Aorta (tissue), 5 donors: ENCODE measurements at regions not wholly inside any gene's neighbourhood (a gene's known extent, or its start where the extent isn't known, plus 50 kb on each side); places are given as distances from the start of the nearest gene placed in this dataset.

ENCODE experiments used
- ATAC-seq: fragments of 200-7000 bp; cut with Tn5 transposase; one replicate; pipeline ENCODE4 v1.9.1; 2022; ENCODE audit warnings: moderate library complexity; ENCODE audit not compliant: low FRiP score
- DNase-seq, 2 donors: peaks; one replicate each; pipeline ENCODE4 v3.0.0-alpha.2; 2020
- H3K27ac ChIP-seq, 2 donors: one replicate each; pipeline ENCODE4 v1.5.1; 2013; ENCODE audit warnings: low read length in 2 of 2, mild to moderate bottlenecking in 2 of 2, moderate library complexity in 2 of 2, control low read depth in 1 of 2, inconsistent platforms in 1 of 2, low read depth in 1 of 2
- H3K27me3 ChIP-seq, 2 donors: one replicate each; pipeline ENCODE4 v1.6.1; 2013; ENCODE audit warnings: control low read depth in 1 of 2, low read length in 1 of 2, mild to moderate bottlenecking in 1 of 2, moderate library complexity in 1 of 2; ENCODE audit not compliant: insufficient read depth in 2 of 2, control insufficient read depth in 1 of 2
- H3K36me3 ChIP-seq, 2 donors: one replicate each; pipeline ENCODE4 v1.6.1; 2013; ENCODE audit warnings: control low read depth in 1 of 2, low read length in 1 of 2, mild to moderate bottlenecking in 1 of 2; ENCODE audit not compliant: insufficient read depth in 2 of 2, control insufficient read depth in 1 of 2
- H3K4me1 ChIP-seq, 2 donors: one replicate each; pipeline ENCODE4 v1.6.1; 2013; ENCODE audit warnings: low read length in 2 of 2, control low read depth in 1 of 2, mild to moderate bottlenecking in 1 of 2, moderate library complexity in 1 of 2; ENCODE audit not compliant: insufficient read depth in 2 of 2, control insufficient read depth in 1 of 2
- H3K4me3 ChIP-seq, 2 donors: one replicate each; pipeline ENCODE4 v1.5.1; 2013; ENCODE audit warnings: low read length in 2 of 2, control low read depth in 1 of 2, mild to moderate bottlenecking in 1 of 2
- H3K9me3 ChIP-seq: one replicate; pipeline ENCODE4 v1.6.1; 2013; ENCODE audit warnings: mild to moderate bottlenecking, low read length; ENCODE audit not compliant: control insufficient read depth
- WGBS, 2 donors: extraction: QIAGEN DNeasy Blood & Tissue Kit; methylation state at CpG; one replicate each; pipeline ENCODE4 v1.1.7; 2013; 5-methylcytosine and 5-hydroxymethylcytosine counted together
- intact Hi-C, 2 donors: fragments of 100-400 bp; cut with DNase I; formaldehyde crosslinking; loops; one replicate each; pipeline versions ENCODE4 v1.14.2 to v1.15.0; 2022
- donor health status: healthy with polysubstance abuse.
- donor health status: Bipolar disorder and iron deficiency.
- donor health status: DM: no; HTN: no; CAD: no.
- donor health status: DM: no; HTN: no; CAD: no.
- donor health status: DM: yes; HTN: yes; CAD: no.

DNA sequence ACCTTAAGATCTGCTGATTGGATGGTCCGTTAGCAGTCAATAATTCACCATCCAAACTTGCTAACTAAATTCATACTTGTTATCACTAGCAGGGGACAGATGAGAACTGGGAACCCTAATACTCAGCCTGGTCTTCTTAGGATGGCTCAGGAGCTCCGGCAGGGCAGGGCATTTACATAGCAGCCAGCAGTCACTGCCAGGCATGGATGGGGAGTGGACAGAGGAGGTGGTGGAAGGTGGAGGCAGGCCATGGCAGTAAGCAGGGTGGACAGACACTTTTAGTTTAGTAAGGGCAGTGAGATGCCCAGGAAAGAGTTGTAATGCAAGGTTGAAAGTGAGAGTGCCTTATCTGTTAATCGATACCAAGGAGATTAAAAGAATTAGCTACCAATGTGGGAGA is 392.2 kb upstream of the CHST9 start:
- H3K36me3 ChIP-seq = no peaks in the 10 kb centered on the region
- intact Hi-C loops = no loop called here
- no peak for ATAC-seq
- H3K27me3 ChIP-seq = no peaks in the 10 kb centered on the region
- H3K4me3 ChIP-seq = no peak overlapping the region
- no peak overlapping the region for H3K27ac ChIP-seq
- peaks cover 3% of the 10 kb centered on the region for H3K9me3 ChIP-seq
- 58 to 65% methylated on average over 3 of the region's 3 CpGs for WGBS, 2 donors
- no peak for DNase-seq
- H3K4me1 ChIP-seq = no peaks in the 10 kb centered on the region

DNA sequence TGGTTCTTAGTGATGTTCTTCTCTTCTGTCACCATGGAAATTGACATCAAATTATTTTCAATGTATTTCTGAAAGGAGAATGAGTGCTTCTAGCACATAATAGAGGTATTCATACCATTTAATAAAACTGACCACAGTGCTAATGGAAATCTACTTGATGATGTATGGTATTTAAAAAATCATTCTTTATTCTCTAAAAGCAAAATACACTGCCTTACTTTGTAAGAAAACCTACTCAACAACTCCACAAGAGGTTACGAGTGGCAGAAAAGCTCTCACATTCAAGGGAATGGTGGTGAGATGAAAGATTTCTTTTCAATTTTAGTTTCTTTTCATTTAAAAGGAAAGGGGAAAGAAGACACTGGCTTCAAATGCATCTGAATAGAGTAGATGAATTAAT is 382.3 kb upstream of the CHST9 start:
- H3K27me3 ChIP-seq = no peaks in the 10 kb centered on the region
- no peak overlapping the region for H3K27ac ChIP-seq
- 59 to 68% methylated on average over 1 of the region's 1 CpG for WGBS, 2 donors
- ATAC-seq = no peak
- no peak overlapping the region for H3K4me3 ChIP-seq
- intact Hi-C loops = no loop called here
- H3K4me1 ChIP-seq = no peaks in the 10 kb centered on the region
- no peaks in the 10 kb centered on the region for H3K36me3 ChIP-seq
- no peak for DNase-seq
- H3K9me3 ChIP-seq = peaks cover 2% of the 10 kb centered on the region

DNA sequence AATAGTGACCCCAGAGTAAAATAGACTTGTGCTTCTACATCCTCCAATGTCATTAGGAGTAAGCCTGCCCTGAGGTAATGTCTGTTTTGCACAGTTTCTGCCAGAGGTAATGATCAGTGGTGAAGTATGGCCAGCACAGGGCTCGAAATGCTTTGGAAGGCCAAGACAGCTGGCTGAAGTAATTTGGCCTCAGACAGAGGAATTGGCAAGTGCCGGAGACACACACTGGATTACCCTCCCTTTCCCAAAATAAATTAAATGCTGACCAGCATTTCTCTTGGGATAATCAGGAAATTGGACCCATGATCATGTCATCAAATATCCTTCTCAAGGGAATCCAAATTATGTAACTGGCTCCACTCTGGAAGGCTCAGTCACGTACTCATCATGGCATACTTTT is 379.0 kb upstream of the CHST9 start:
- 41 to 44% methylated on average over 3 of the region's 3 CpGs for WGBS, 2 donors
- H3K27ac ChIP-seq = no peak overlapping the region
- H3K27me3 ChIP-seq = no peaks in the 10 kb centered on the region
- no peaks in the 10 kb centered on the region for H3K36me3 ChIP-seq
- intact Hi-C loops = no loop called here
- H3K4me1 ChIP-seq = no peaks in the 10 kb centered on the region
- H3K9me3 ChIP-seq = no peaks in the 10 kb centered on the region
- ATAC-seq (no peak), DNase-seq (no peak)
- no peak overlapping the region for H3K4me3 ChIP-seq

DNA sequence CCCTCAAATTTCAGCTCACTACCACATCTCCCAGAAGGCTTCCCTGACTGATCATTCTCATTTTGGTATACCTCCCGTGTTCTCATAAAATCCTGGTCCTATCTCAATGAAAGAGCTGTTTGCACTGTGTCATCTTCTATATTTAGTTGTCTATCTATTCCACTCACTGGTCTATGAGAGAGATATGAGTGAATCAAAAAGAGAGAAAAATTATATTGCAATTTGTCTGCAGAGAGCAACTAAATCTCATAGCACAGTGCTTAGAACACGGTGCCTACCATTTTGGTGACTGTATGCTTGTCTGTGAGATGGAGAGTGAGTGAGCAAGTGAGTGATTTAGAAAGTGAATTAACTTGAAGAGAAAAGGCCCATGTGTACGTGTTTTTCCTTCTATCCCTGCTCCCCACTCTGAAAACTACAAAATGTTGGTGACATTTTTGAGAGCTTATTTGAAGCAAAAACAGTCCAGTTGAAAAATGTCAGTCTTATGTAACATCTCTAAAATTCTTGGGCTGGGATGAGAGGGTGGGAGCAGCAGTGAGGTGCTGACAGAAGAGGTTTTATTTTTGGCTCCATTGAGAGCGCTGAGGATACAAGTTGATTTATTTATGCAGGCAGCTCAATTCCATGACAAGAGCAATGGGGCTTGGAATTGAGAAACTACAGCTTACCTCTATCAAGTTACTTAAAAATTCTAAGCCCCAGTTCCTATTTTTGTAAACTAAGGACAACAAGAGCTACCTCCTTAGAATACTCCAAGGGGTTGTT is 373.5 kb upstream of the CHST9 start:
- 24 to 38% methylated on average over 4 of the region's 4 CpGs for WGBS, 2 donors

DNA sequence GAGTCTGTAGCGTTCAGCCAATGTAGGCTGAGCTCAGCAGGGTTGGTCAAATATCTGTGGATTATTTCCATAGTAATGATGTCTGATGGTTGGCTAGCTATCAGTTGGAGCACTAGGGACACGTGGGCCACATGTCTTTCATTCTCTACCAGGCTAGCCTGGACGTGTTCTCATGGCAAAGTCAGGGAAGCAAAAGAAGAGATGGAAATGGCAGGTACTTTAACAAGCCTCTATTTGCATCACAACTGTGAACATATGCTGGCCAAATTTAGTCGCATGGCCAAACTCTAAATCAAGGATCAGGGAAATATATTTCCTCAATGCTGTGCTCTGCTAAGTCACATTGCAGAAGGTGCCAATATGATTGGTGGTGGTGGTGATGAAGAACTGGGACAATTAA is 371.6 kb upstream of the CHST9 start:
- DNase-seq (no peak), ATAC-seq (no peak)
- peaks cover 2% of the 10 kb centered on the region for H3K9me3 ChIP-seq
- H3K36me3 ChIP-seq = no peaks in the 10 kb centered on the region
- H3K4me1 ChIP-seq = no peaks in the 10 kb centered on the region
- no peaks in the 10 kb centered on the region for H3K27me3 ChIP-seq
- intact Hi-C loops = no loop called here
- H3K4me3 ChIP-seq = no peak overlapping the region
- H3K27ac ChIP-seq = no peak overlapping the region
- 70 to 76% methylated on average over 4 of the region's 4 CpGs for WGBS, 2 donors

More for the DNA sequence above, 373.5 kb upstream of the CHST9 start:
- Histone ChIP-seq H3K36me3 (no peaks in the 10 kb centered on the region), H3K9me3 (peaks cover 2% of the 10 kb centered on the region), H3K4me3 (no peak overlapping the region), H3K27me3 (no peaks in the 10 kb centered on the region), H3K4me1 (no peaks in the 10 kb centered on the region), H3K27ac (no peak overlapping the region)
- ATAC-seq (no peak), DNase-seq (no peak)
- intact Hi-C loops = no loop called here

DNA sequence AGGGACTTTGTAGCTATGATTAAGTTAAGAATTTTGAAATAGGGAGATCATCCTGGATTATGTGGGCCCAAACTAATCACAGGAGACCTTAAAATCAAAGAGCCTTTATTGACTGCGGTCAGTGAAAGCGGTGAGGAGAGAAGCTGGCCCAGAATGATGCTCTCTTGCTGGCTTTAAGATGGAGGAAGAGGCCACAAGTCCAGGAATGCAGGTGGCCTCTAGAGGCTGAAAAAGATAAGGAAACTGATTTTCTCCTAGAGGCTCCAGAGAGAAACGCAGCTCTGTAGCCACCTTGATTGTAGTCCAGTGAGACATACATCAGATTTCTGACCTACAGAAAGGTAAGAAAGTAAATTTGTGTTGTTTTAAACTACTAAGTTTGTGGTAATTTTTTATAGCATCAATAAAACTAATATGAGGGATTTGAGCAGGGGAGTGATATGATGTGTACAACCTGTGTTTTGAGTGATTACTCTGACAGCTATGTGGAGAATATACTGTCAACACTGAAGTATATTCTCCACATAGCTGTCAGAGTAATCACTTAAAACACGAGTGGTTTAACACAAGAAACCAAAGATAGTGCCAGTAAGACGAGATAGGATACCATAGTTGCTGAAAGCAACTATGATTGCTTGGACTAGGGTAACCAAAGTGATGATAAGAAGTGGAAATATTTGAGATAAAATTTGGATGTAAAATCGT is 364.4 kb upstream of the CHST9 start:
- intact Hi-C loops = no loop called here
- DNase-seq (no peak), ATAC-seq (no peak)
- peaks cover 2% of the 10 kb centered on the region for H3K9me3 ChIP-seq
- WGBS, 2 donors = 64 to 67% methylated on average over 6 of the region's 6 CpGs
- H3K36me3 ChIP-seq = no peaks in the 10 kb centered on the region
- no peaks in the 10 kb centered on the region for H3K27me3 ChIP-seq
- no peak overlapping the region for H3K27ac ChIP-seq
- H3K4me1 ChIP-seq = no peaks in the 10 kb centered on the region
- H3K4me3 ChIP-seq = no peak overlapping the region

DNA sequence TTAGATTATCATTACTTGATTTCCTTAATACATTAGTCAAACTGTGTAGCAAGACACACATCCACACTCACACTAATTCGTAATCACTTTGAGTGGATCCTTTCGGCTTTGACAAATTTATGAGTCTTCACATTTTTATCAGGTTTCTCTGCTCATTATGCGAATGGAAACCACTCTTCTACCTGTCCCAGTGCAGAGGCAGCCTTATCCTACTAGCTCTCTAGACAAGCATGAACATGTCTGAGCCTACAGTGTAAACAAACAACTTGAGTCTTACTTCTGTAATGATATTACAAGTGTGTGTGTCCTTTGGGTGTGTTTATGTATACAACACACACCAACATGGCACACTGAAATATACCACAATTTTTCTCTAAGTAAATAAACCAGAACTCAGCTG is 361.9 kb upstream of the CHST9 start:
- DNase-seq (no peak), ATAC-seq (no peak)
- WGBS, 2 donors = 88 to 90% methylated on average over 3 of the region's 3 CpGs
- Histone ChIP-seq H3K9me3 (peaks cover 2% of the 10 kb centered on the region), H3K27me3 (peaks cover 0 to 2% of the 10 kb centered on the region in 2 donors), H3K27ac (no peak overlapping the region), H3K36me3 (no peaks in the 10 kb centered on the region), H3K4me3 (no peak overlapping the region), H3K4me1 (no peaks in the 10 kb centered on the region)
- intact Hi-C loops = no loop called here

DNA sequence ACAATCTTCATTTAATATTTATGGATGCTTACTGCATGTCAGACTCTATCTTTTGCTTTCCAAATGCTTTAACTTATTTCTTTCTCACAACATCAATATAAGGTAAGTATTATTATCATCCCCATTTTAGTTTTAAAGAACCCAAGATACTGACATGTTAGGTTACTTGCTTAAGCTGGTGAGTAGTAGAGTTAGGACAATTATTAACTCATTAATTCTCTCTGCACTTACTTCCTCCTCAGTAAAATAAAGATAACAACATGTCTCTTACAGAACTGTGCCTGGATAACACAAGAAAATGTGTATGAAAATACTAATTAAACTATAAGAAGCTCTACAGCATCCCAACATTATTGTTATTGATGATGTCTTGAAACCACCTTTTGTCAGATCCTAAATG is 359.1 kb upstream of the CHST9 start:
- ATAC-seq (no peak), DNase-seq (no peak)
- Histone ChIP-seq H3K27me3 (peaks cover 0 to 2% of the 10 kb centered on the region in 2 donors), H3K4me1 (no peaks in the 10 kb centered on the region), H3K36me3 (no peaks in the 10 kb centered on the region), H3K27ac (no peak overlapping the region), H3K4me3 (no peak overlapping the region), H3K9me3 (no peaks in the 10 kb centered on the region)
- intact Hi-C loops = no loop called here

DNA sequence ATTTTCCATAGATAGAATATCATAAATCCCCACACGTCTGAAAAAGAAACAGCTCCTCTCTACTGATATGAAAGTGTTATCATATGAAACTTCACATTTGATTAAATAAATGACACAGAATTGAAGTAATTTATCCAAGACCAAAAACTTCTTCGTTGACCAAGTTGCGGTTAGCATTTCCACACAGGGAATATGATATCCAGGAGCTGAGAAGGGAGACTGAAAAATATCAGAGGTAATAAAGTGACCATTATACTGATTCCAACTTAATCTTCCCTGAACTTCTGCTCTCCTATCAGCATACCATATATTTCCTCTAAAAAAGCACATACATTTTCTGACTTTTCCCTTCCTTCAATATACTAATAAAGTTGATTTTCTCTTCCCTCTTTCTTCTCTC is 356.2 kb upstream of the CHST9 start:
- DNase-seq (no peak), ATAC-seq (no peak)
- Histone ChIP-seq H3K4me3 (no peak overlapping the region), H3K4me1 (no peaks in the 10 kb centered on the region), H3K9me3 (no peaks in the 10 kb centered on the region), H3K27ac (no peak overlapping the region), H3K36me3 (no peaks in the 10 kb centered on the region), H3K27me3 (peaks cover 0 to 2% of the 10 kb centered on the region in 2 donors)
- whole genome bisulfite sequencing, 2 donors = 71 to 74% methylated on average over 3 of the region's 3 CpGs
- intact Hi-C loops = no loop called here
